HG03565 (cell line): ENCODE measurements at regions not wholly inside any gene's neighbourhood (a gene's known extent, or its start where the extent isn't known, plus 50 kb on each side); places are given as distances from the start of the nearest gene placed in this dataset.
A peak's percentile ranks its signal among the peaks of the same experiment; 100 is the strongest.

ENCODE experiments used
- ATAC-seq: cut with Tn5 transposase; IDR thresholded peaks from one replicate; pipeline ENCODE4 v1.9.1; 2021; ENCODE audit warnings: mild to moderate bottlenecking, moderate library complexity; ENCODE audit not compliant: unreplicated experiment

GRCh38 chr20:11118802-11119380 lies 445.1 kb upstream of the JAG1 start:
- ATAC-seq = no peak

- no peak for ATAC-seq
Measured at GRCh38 chr20:11119573-11119972, 445.8 kb upstream of the JAG1 start.

GRCh38 chr20:11120431-11120830 lies 446.6 kb upstream of the JAG1 start:
- no peak for ATAC-seq

- no peak for ATAC-seq
Measured at GRCh38 chr20:11124849-11125505, 451.2 kb upstream of the JAG1 start.

GRCh38 chr20:11128220-11128718 lies 454.5 kb upstream of the JAG1 start:
- ATAC-seq = no peak

GRCh38 chr20:11128721-11129120 lies 454.9 kb upstream of the JAG1 start:
- ATAC-seq = no peak

- ATAC-seq = peak; percentile 86
Measured at GRCh38 chr20:11130554-11131166, 456.9 kb upstream of the JAG1 start.

- no peak for ATAC-seq
Measured at GRCh38 chr20:11132819-11133415, 459.1 kb upstream of the JAG1 start.

- no peak for ATAC-seq
Measured at GRCh38 chr20:11136691-11137090, 462.9 kb upstream of the JAG1 start.

- no peak for ATAC-seq
Measured at GRCh38 chr20:11137688-11138087, 463.9 kb upstream of the JAG1 start.

GRCh38 chr20:11140359-11140758 lies 466.6 kb upstream of the JAG1 start:
- ATAC-seq = no peak

GRCh38 chr20:11143481-11143880 lies 469.7 kb upstream of the JAG1 start:
- no peak for ATAC-seq

- ATAC-seq = no peak
Measured at GRCh38 chr20:11144114-11144950, 470.5 kb upstream of the JAG1 start.

- ATAC-seq = no peak
Measured at GRCh38 chr20:11145616-11146015, 471.8 kb upstream of the JAG1 start.

GRCh38 chr20:11153819-11154218 lies 480.0 kb upstream of the JAG1 start:
- ATAC-seq = no peak

- ATAC-seq = no peak
Measured at GRCh38 chr20:11155156-11155756, 481.5 kb upstream of the JAG1 start.

GRCh38 chr20:11156922-11157321 lies 483.1 kb upstream of the JAG1 start:
- ATAC-seq = no peak

GRCh38 chr20:11158146-11158545 lies 484.3 kb upstream of the JAG1 start:
- no peak for ATAC-seq

- no peak for ATAC-seq
Measured at GRCh38 chr20:11158589-11158988, 484.8 kb upstream of the JAG1 start.

GRCh38 chr20:11159728-11160127 lies 485.9 kb upstream of the JAG1 start:
- no peak for ATAC-seq
